Activated T-cell treated with anti-CD3 and anti-CD28 coated beads, Interleukin-2, amount 50 U/mL, for 1 hour (primary cell): ENCODE measurements at regions not wholly inside any gene's neighbourhood (a gene's known extent, or its start where the extent isn't known, plus 50 kb on each side); places are given as distances from the start of the nearest gene placed in this dataset.
"Not testable (repeated sequence)": the region's sequence is repeated elsewhere in the genome, so short reads cannot be mapped to it uniquely, and the experiment has no call there.

Source experiments
- DNase-seq: peaks from one replicate; pipeline ENCODE4 v3.0.0-alpha.2; 2020

DNA sequence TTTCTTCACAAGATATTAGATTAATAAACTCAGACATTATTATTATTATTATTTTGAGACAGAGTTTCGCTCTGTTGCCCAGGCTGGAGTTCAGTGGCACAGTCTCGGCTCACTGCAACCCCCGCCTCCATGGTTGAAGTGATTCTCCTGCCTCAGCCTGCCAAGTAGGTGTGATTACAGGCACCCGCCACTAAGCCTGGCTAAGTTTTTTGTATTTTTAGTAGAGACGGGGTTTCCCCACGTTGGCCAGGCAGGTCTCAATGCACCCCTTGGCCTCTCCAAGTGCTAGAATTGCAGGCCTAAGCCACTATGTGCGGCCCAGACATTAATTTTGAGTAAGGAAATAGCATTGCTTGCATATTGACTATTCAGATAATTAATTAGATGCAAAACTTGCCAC is 554.9 kb upstream of the LRFN5 start:
- no peak for DNase-seq

DNA sequence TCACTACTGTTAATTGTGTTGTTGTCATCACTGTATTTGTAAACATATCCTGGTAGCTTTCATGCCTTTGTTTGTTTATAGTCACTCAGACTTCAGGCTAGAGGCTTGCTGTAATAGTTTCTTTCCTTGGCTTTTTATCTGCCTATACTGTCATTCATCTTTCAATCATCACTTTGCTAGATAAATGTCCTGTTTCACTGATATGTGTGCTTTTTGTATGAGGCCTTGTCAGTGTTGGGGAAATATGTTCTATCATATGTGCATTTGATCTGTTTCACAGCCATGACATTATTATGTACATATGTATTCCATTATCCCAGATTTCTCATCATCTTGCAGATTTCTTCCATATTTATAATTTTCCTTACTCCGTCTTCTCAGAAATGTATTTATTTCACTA is 558.9 kb upstream of the LRFN5 start:
- no peak for DNase-seq

DNA sequence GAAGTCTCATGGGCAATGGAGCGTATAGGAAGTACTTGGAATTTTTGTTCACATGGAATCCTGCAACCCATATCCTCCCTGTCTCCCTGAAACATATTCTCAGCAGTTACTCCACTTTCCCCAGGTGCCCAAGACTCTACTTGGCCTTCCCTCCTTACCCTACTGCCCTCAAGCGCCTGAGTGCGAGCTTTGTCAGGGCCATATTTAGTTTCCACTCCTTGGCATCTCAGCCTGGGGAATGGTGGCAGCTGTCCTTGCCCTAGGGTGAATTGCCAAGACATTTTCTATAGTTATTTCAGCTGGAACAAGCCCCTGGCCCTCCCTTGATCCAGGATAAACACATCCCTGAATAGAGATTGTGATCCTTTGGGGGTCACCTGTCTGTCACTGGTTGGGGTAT is 569.3 kb upstream of the LRFN5 start:
- no peak for DNase-seq

DNA sequence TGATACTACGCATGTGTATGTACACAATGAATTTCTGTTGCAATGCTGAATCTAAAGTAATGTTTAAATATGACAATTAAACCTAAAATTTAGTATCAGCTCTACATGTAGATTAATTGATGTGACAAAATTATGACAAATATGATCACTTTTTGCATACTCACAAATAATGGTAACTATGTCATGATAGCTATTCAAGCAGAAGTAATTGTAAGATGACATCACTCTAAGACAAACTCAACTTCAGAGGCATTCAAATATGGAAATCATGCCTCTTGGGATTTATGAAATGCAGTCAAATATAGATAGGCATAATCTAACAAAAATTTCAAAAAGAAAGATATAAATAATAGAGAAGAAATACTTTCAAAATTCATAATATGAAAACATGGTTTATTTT is 571.7 kb upstream of the LRFN5 start:
- no peak for DNase-seq

DNA sequence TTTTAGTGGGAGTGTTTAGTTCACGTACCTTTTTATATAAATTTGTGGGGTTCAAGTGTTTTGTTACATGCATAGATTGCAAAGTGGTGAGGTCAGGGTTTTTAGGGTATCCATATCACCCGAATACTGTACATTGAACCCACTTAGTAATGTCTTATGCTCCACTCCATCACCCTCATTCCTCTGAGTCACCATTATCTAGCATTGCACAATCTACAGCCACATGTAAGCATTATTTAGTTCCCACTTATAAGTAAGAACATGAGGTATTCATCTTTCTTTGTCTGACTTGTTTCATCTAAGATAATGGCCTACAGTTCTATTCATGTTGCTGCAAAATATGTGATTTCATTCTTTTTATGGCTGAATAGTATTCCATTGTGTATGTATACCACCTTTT is 583.7 kb upstream of the LRFN5 start:
- DNase-seq: no peak

DNA sequence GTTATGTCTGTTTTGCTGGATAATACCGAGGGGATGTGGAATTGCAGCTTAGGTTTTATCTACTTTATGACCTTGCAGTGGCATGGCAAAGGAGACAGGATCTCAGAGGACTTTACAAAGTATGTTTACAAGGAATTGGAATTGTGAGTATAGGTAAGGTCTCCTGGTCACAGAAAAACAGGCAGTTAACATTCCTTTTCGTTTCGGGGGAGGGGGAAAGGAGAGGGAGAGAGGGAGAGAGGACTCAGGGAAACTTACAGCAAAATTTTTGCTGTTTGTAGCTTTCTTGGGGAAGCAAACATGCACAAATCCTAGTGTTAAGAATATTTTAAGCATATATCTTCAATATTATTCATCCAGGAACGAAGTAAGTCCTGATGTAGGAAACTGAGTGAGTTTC is 590.5 kb upstream of the LRFN5 start:
- DNase-seq: no peak

DNA sequence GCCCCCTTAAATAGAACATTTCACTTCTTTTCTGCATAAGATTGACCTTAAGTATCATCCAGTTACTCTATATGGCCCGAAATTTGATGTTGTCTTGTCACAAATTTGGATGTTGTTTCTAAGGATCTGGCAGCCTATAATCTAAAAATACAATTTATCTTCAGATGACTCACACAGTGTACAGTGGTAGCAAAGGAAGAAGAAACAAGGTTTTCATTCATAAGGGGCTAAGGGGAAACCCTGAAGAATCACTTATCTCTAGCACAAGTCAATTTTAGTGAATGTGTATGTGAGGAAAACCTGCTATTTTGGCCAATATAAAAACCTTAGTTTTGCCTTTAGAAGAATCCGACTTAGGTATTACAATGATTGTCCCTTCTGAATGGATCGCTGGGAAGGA is 606.3 kb upstream of the LRFN5 start:
- DNase-seq: no peak

DNA sequence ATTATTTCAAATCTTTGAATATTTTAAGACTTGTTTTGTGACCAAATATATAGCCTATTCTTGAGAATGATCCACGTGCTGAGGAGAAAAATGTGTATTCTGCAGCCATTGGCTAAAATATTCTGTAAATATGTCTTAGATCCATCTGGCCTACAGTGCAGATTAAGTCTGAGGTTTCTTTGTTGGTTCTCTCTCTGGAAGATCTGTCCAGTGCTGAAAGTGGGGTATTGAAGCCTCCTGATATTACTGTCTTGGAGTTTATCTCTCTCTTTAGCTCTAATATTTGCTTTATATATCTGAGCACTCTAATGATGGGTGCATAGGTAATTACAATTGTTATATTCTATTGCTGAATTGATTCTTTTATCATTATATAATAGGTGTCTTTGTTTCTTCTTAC is 617.4 kb upstream of the LRFN5 start:
- DNase-seq: no peak

DNA sequence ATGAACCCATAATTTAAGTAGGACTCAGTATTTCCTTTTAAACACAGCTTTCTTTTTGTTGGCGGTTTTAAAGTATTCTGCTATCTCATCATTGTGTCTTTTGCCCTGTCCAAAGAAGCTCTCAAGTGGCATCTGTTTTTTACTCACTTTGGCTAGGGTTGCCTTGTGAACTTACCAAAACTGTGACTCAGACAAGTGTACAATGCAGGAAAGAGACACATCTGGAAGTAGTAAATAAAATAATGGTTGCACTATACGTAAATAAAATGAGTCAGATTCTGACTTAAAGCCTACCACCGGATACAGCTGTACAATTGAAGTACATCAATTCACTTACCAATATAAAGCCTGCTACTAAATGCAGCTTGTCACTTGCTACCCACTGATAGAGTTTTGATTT is 619.2 kb upstream of the LRFN5 start:
- DNase-seq: no peak

DNA sequence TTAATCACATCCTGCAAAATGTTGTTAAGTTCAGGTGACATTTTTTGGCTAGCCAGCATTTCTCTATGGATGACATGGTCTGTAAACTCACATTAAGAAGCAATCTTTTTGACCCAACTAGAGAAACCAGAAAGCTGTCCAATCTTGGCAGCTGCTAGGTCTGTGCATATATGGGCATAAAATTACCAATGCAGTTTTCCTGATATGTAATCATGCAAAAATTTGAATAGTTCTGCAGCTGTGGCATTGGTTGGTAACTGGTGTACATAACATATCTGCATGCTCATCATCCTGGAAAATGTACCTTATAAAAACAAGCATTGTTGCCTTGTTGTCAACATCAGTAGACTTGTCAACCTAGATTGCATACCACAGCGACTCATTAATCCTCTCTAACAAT is 620.0 kb upstream of the LRFN5 start:
- DNase-seq: no peak

DNA sequence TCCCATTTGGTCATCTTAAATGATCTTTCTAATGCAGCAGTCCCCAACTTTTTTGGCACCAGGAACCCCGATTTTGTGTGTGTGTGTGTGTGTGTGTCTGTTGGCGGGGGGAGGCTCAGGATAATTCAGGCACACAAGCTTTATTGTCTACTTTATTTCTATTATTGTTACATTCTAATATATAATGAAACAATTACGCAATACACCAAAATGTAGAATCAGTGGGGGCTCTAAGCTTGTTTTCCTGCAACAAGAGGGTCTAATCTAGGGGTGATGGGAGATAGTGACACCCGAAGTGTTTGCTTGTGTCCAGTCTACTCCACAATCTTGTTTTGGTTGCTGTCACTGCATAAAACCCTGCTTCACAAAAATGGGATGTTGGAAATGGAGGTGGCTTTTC is 621.1 kb upstream of the LRFN5 start:
- DNase-seq: no peak

DNA sequence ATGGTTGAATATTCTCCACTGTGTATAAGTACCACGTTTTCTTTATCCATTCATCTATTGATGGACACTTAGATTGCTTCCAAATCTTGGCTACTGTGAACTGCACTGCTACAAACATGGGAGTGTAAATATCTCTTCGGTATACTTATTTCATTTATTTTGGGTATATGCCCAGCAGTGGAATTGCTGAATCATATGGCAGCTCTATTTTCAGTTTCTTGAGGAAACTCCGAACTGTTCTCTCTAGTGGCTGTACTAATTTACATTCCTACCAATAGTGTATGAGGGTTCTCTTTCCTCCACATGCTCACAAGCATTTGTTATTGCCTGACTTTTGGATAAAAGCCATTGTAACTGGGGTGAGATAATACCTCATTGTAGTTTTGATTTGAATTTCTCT is 623.1 kb upstream of the LRFN5 start:
- DNase-seq: no peak

DNA sequence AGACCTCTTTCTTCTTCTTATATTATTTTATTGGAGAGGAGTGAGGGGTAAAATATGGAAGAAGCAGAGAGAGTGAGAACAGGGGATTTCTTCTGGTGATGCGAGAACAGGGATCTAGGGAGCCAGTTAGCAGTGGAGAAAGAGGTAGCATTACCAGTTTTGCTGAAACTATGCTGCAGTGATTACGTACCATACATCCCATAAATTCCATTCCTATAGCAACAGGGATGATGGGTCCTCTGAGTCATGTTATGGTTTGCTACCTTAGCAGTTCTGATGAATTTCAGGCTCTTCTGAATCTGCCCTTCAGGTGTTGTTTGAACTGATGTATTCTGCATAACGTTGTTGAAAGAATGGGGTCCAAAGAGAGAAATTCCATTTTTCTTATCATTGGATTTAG is 625.4 kb upstream of the LRFN5 start:
- no peak for DNase-seq

DNA sequence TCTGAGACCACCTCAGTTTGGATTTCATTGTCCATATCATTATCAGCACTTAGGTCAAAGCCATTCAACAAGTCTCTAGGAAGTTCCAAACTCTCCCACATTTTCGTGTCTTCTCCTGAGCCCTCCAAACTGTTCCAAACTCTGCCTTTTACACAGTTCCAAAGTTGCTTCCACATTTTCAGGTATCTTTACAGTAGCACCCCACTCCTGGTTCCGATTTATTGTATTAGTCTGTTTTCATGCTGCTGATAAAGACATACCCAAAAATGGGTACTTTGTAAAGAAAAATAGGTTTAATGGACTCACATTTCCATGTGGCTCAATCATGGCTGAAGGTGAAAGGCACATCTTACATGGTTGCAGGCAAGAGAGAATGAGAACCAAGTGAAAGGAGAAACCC is 646.4 kb upstream of the LRFN5 start:
- not testable (repeated sequence) for DNase-seq

DNA sequence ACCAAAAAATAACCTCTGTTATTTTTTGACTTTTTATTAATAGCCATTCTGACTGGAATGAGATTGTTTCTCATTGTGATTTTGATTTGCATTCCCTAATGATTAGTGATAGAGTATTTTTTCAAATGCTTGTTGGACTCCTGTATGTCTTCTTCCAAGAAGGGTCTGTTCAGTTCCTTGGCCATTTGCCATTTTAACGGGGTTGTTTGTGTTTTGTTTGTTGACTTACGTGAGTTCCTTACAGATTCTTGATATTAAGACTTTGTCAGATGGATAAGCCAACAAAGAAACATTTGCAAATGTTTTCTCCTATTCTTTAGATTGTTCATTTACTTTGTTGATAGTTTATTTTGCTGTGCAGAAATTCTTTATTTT is 651.6 kb upstream of the LRFN5 start:
- DNase-seq: no peak

DNA sequence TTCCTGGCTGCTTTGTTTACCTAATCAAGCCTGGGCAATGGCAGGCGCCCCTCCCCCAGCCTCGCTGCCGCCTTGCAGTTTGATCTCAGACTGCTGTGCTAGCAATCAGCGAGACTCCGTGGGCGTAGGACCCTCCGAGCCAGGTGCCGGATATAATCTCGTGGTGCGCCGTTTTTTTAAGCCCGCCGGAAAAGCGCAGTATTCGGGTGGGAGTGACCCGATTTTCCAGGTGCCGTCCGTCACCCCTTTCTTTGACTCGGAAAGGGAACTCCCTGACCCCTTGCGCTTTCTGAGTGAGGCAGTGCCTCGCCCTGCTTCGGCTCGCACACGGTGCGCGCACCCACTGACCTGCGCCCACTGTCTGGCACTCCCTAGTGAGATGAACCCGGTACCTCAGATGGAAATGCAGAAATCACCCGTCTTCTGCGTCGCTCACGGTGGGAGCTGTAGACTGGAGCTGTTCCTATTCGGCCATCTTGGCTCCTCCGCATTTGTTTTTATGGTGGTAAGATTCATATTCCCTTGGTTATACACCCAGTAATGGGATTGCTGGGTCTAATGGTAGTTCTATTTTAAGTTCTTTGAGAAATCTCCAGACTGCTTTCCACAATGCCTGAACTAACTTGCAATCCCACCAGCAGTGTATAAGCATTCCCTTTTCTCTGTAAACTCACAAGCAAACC is 652.1 kb upstream of the LRFN5 start:
- DNase-seq: not testable (repeated sequence)

DNA sequence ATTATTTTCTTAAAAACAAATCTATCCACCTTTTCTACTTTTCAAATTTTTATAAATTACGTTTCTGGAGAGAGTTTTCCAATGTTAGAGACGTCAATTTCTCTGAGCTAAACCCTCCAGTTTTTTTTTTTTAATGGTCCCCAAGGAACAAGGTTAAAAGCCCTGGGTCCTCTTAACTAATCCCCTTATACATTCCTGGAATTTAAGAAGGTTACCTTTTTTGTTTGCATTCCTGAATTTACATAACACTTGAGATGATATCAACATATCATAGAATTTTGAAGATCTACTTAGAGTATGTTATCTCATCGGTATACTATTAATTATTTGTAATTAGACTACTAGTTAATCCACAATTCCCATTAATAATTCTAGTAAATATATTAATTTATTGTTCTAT is 662.2 kb upstream of the LRFN5 start:
- DNase-seq: no peak

DNA sequence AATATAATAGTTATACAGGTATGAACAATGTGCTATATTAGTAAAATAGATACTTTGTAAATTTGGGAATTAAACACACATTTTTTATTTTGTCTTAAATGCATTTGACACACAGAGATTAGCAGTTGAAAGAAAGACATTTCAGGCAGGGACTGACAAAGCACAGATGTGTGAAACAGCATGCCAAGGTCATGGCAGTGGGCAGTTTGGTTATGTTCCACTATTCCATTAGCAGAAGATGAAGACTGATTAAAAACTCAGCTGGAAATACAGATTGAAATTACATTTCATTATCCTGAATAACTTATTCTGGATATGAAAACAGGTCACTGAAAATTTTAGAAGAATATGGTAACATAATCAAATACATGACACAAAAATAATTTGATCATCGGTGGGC is 669.8 kb upstream of the LRFN5 start:
- no peak for DNase-seq

DNA sequence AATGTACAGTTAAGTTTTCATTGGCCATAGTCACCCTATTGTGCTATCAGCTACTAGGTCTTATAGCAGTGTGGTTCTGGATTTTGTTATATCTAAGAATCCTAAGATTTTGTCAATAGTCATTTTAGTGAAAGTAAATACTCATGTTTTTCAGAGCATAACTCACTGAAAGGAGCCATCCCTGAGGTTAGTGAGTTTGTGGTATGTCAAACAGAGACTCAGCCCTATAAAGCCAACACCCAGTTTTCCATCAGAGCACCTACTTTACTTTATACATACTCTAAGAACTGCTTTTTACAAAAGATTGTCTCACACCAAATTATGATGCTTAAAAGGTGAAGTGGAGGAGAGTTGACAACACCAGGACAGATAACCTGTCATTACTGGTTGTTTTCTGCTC is 686.3 kb upstream of the LRFN5 start:
- DNase-seq: no peak

DNA sequence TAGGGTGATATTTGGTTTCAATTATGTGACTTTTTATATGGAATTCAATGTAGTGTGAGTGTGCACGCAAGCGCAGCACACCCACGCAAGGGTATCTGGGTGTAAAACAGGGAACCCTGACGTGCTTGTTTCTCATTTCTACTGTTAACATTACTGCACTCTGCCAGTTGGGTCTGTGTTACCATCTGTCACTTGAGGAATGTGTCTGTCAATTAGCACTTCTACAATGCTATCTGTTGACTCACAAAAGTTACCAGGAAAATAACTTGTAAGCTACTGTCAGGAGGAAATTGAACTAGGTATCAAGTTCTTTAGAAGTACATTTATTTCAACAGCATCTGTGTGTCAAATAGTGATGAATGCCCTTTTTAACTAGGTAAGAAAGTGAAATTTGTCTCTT is 695.5 kb upstream of the LRFN5 start:
- DNase-seq: no peak

DNA sequence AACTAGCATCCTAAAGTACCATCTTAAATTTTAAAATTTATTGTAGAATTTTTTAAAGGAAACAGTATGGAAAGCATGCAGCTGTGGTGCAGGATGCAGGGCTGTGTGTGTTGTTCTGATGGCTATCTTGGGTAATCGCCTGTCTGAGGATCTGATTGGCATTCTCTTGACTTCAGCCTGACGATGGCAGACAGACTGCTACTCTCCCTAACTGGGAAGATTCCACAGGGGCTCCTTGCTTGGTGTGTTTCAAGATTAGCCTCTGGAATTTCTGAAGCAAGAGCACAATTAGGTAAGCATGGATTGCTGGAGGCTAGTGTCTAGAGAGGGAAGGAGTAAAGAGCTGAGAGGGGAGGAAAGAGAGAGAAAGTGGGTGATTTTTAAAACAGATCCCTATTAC is 696.8 kb upstream of the LRFN5 start:
- DNase-seq: no peak

DNA sequence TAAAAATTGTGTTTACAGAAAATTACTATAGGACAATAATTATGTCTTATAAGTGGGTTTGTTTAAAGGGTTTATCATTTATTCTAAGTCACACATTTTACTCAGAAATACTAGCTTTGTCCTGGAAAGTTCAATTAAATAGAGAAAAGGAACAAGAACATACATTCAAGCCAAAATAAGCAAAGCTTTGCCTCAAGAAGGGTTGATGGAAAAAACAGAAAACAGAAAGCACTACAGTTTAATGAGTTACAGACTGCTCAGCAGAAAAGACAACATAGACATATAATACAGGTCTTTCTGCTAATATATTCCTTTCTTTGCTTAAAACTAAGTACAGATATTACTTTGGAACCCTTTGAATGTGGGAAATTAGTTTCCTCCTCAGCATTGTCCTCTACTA is 703.0 kb upstream of the LRFN5 start:
- DNase-seq: no peak

DNA sequence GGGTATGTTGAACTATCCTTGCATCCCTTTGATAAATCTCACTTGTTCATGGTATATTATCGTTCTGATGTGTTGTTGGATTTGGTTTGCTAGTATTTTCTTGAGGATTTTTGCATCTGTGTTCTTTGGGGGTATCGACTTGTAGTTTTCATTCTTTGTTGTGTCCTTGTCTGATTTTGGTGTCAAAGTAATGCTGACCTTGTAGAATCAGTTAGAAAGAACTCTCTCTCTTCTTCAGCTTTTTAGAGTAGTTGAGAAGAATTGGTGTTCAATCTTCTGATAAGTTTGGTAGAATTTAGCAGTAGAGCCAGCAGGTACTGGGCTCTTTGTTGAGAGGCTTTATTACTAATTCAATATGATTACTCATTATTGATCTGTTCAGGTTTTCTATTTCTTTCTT is 707.2 kb upstream of the LRFN5 start:
- no peak for DNase-seq

DNA sequence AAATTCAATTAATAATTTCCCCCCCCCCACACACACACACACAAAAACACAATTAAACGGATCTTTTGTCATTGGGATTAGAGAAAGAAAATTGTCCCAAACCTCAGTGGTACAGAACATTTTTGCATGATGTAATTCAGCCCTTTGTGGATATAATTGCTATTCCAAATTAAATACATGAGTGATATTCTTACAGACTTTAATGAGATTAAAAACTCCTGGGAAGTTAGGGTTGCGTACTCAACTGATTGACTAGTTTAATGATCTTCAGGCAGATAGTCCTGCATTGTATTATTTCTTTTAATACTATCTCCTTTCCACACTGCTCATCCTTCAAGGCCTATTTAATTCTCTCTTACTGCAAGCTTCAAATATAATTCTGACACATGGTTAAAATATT is 711.8 kb upstream of the LRFN5 start:
- DNase-seq: no peak

DNA sequence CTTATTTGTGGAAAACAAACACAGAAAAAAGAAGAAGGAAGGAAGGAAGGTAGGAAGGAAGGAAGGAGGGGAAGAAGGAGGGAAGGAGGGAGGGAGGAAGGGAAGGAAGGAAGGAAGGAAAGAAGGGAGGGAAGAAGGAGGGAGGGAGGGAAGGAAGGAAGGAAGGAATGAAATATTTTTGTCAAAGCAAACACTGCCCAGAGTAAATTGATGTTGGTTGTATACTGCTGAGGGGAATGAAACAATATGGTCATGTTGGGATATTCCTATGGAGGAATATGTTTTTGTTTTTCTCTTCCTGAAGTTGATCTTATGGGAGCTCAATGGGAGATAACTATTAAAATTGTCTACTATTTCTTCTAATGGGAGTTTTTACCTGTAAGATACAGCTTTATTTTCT is 717.5 kb upstream of the LRFN5 start:
- DNase-seq: no peak

DNA sequence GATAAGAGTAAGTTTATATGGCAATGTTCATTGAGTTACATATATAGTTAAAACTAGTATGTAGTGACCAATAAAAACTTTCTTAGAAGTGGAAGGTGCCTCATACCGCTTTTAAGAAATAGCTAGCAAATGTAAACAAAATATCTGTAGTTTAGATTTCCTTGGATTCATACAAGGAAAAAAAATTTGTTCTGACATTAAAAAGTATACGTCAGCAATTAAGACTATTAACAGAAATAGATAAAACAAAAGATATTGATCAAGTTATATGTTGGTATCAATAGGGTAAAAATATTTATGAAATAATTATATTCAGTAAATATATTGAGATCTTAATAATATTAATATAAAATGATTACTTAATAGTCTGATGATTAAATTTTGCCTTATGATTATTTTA is 718.8 kb upstream of the LRFN5 start:
- DNase-seq: no peak
